ENCODE measurements at regions not wholly inside any gene's neighbourhood (a gene's known extent, or its start where the extent isn't known, plus 50 kb on each side); places are given as distances from the start of the nearest gene placed in this dataset.

DNA sequence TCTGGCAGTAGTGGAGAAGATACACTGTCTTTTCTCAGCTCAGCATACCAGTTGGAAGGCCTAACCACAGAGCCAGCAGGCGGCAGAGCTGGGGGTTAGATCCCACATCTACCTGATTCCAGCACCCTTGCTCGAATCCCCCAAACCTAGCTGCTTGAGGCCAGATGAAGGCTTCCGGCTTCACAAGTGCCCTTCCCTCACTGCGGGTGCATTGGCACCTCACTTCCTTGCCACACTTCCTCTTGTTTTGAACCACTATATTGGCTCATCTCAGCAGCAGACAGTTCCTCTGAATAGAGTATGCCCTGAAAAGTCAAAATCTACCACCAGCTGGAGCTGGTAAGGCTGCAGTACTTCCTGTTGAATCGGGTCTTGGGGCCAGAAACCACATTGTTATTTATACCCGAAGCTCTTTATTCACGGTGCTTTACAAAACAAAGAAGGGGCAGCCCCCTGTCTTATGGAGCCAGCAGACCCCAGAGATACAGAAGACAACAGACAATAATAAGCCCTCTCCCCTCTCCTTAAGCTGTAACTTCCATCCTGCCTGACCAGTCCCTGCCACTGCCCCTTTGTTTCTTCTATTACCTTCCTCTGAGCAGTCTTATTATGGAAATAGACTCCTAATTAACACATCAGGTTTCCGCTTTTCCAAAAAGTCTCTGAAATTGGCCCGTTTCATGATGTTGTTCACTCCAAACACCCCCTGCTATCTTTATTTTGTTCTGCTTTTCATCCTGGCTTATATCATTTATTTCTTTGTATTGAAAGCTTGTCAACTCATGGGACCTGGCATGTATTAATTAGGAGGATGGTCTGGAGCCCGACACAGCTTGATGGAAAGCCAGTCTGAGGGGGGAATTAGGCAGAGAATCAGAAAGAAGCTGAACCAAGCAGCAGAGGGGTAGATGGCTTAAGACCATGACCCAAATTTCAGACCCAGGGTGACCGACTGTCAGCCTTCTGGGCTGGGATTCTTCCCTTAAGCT lies 233.5 kb downstream of the EFCAB11 start:
- no peak overlapping the region for H3K4me3 Mint-ChIP-seq (ENCODE audit: low read depth)
- DNase-seq (ENCODE audit: low spot score, unreplicated experiment), result no peak
- H3K9me3 Mint-ChIP-seq (ENCODE audit: low read depth), result no peaks in the 10 kb centered on the region

DNA sequence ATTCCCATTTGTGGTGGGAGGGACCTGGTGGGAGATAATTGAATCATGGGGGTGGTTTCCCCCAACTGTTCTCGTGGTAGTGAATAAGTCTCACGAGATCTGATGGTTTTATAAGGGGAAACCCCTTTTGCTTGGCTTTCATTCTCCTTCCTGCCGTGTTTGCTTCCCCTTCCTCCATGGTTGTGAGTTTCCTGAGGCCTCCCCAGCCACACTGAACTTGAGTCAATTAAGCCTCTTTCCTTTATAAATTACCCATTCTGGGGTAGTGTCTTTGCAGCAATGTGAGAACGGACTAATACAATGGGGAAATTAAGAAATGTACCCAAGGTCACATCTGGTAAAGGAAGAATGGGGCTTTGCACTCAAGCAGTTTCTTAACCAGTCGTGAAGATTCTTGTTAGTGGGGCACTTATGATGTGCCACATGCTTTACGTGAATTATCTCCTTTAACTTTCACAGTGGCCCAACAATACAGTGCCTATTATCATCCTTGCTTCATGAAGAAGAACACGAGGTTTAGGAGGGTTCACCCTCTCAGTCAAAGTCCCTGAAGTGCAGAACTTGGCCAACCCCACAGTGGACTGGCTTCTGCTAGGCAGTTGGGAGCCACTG lies 234.3 kb downstream of the EFCAB11 start:
- TF ChIP-seq, protein P1, sequence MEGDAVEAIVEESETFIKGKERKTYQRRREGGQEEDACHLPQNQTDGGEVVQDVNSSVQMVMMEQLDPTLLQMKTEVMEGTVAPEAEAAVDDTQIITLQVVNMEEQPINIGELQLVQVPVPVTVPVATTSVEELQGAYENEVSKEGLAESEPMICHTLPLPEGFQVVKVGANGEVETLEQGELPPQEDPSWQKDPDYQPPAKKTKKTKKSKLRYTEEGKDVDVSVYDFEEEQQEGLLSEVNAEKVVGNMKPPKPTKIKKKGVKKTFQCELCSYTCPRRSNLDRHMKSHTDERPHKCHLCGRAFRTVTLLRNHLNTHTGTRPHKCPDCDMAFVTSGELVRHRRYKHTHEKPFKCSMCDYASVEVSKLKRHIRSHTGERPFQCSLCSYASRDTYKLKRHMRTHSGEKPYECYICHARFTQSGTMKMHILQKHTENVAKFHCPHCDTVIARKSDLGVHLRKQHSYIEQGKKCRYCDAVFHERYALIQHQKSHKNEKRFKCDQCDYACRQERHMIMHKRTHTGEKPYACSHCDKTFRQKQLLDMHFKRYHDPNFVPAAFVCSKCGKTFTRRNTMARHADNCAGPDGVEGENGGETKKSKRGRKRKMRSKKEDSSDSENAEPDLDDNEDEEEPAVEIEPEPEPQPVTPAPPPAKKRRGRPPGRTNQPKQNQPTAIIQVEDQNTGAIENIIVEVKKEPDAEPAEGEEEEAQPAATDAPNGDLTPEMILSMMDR (IDR thresholded peaks at IDR 0.05; ENCODE audit: unreplicated experiment), result no peak
- no peak overlapping the region for H3K27ac Mint-ChIP-seq
- H3K4me1 Mint-ChIP-seq (ENCODE audit: low read depth), result no peaks in the 10 kb centered on the region
- H3K9me3 Mint-ChIP-seq (ENCODE audit: low read depth), result no peaks in the 10 kb centered on the region
- peaks cover 25% of the 10 kb centered on the region for H3K27me3 Mint-ChIP-seq
- no peak for DNase-seq (ENCODE audit: low spot score, unreplicated experiment)
- no peak overlapping the region for H3K4me3 Mint-ChIP-seq (ENCODE audit: low read depth)
- no peaks in the 10 kb centered on the region for H3K36me3 Mint-ChIP-seq (ENCODE audit: insufficient read depth)

More for the DNA sequence above, 233.5 kb downstream of the EFCAB11 start:
- no peaks in the 10 kb centered on the region for H3K36me3 Mint-ChIP-seq (ENCODE audit: insufficient read depth)
- TF ChIP-seq, protein P1 (IDR thresholded peaks at IDR 0.05; ENCODE audit: unreplicated experiment), result no peak
- no peaks in the 10 kb centered on the region for H3K4me1 Mint-ChIP-seq (ENCODE audit: low read depth)
- no peak overlapping the region for H3K27ac Mint-ChIP-seq
- H3K27me3 Mint-ChIP-seq, result peaks cover 25% of the 10 kb centered on the region

DNA sequence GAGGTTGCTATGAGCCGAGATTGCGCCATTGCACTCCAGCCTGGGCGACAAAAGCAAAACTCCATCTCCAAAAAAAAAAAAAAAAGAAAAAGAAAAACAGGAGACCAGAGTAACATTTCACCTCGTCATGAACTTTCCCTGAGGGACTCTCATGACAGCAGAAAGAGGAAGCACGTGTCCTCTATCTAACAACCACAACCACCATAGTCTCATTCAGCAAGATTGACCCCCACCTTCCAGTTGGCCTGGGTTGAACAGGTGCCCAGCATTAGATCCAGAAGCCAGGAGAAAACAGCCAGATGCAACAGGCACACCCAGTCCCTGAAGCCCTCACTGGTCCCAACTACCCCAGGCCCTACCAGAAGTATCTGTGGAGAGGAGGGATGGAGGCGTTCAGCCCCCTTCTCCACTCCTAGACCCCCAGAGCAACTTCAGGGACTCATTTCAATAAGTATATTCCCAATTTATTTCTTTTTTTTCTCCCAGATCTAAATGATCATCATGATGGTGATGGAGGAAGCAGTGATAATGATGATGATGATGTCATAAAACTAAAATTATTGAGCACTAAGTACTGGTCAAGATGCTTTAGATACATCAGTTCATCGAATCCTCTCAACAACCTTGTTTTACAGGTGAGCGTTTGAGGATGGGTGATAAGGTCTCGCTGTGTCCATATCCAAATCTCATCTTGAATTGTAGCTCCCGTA lies 235.0 kb downstream of the EFCAB11 start:
- Mint-ChIP-seq H3K36me3 (ENCODE audit: insufficient read depth) (no peaks in the 10 kb centered on the region), H3K4me3 (ENCODE audit: low read depth) (no peak overlapping the region), H3K27ac (no peak overlapping the region), H3K27me3 (peaks cover 18% of the 10 kb centered on the region), H3K9me3 (ENCODE audit: low read depth) (no peaks in the 10 kb centered on the region), H3K4me1 (ENCODE audit: low read depth) (no peaks in the 10 kb centered on the region)
- no peak for DNase-seq (ENCODE audit: low spot score, unreplicated experiment)
- TF ChIP-seq, protein P1 (IDR thresholded peaks at IDR 0.05; ENCODE audit: unreplicated experiment), result no peak

DNA sequence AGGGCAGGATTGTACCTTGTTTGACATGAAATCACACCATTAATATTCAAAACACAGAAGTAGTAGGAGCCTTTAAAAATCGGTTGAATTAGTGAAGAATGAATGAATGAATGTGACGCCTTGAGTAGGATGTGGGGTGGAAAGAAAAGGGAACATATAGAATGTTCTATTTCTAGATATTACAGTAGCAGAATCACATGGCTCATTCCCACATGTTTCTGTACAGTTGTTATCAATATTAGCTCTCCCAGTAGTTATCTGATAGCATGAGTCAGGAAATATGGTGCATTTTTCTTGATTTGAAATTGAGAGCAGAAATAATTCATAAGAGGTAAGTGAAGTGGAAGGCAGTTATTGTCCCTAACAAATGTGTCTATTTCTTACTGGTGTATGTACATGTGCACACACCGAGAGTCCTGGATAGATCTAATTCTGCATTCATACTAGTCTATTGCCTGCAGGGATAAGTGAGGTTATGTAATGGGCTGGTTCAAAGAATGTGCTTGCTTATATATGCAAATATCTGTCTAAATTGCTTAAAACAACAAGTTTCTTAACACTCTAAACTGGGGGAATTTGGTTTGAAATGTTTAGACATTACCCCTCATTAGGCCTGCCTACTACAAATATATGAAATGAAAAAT lies 245.4 kb downstream of the EFCAB11 start:
- Mint-ChIP-seq H3K4me3 (ENCODE audit: low read depth) (no peak overlapping the region), H3K4me1 (ENCODE audit: low read depth) (no peaks in the 10 kb centered on the region), H3K36me3 (ENCODE audit: insufficient read depth) (peaks cover 3% of the 10 kb centered on the region), H3K9me3 (ENCODE audit: low read depth) (peaks cover 4% of the 10 kb centered on the region), H3K27me3 (no peaks in the 10 kb centered on the region), H3K27ac (no peak overlapping the region)
- TF ChIP-seq, protein P1 (IDR thresholded peaks at IDR 0.05; ENCODE audit: unreplicated experiment), result no peak
- DNase-seq (ENCODE audit: low spot score, unreplicated experiment), result no peak

DNA sequence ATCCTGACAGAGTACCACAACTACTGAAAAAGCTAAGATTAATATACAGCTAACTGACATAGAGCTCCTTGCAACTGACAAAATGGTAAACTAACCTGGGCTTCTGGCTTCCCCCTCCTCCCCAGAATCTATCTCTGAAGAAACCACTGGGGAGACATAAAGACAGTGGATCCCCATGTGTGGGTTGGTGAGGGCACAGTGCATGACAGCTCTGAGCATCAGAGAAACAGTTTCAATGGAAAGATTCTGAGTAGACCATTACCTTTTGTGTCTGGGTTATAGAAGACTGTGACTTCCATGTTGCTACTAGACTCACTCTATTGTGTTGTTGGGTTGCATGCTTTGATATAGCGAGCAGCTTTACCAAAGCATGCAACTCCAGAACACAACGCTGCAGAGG lies 247.4 kb downstream of the EFCAB11 start:
- peaks cover 5% of the 10 kb centered on the region for H3K27me3 Mint-ChIP-seq
- TF ChIP-seq, protein P1 (IDR thresholded peaks at IDR 0.05; ENCODE audit: unreplicated experiment), result no peak
- no peak for DNase-seq (ENCODE audit: low spot score, unreplicated experiment)
- H3K4me3 Mint-ChIP-seq (ENCODE audit: low read depth), result no peak overlapping the region
- H3K27ac Mint-ChIP-seq, result no peak overlapping the region
- H3K9me3 Mint-ChIP-seq (ENCODE audit: low read depth), result no peaks in the 10 kb centered on the region
- peaks cover under 1% of the 10 kb centered on the region for H3K36me3 Mint-ChIP-seq (ENCODE audit: insufficient read depth)
- no peaks in the 10 kb centered on the region for H3K4me1 Mint-ChIP-seq (ENCODE audit: low read depth)
